ENCODE measurements at regions not wholly inside any gene's neighbourhood (a gene's known extent, or its start where the extent isn't known, plus 50 kb on each side); places are given as distances from the start of the nearest gene placed in this dataset.
"Not testable (repeated sequence)": the region's sequence is repeated elsewhere in the genome, so short reads cannot be mapped to it uniquely, and the experiment has no call there.

DNA sequence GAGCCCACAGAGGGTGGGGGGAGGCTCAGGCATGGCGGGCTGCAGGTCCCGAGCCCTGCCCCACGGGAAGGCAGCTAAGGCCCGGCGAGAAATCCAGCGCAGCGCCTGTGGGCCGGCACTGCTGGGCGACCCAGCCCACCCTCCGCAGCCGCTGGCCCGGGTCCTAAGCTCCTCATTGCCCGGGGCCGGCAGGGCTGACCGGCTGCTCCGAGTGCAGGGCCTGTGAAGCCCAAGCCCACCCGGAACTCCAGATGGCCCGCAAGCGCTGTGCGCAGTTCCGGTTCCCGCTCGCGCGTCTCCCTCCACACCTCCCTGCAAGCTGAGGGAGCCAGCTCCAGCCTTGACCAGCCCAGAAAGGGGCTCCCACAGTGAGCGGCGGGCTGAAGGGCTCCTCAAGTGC, 129.8 kb upstream of the CADM1 start:
- DNase-seq = not testable (repeated sequence)

DNA sequence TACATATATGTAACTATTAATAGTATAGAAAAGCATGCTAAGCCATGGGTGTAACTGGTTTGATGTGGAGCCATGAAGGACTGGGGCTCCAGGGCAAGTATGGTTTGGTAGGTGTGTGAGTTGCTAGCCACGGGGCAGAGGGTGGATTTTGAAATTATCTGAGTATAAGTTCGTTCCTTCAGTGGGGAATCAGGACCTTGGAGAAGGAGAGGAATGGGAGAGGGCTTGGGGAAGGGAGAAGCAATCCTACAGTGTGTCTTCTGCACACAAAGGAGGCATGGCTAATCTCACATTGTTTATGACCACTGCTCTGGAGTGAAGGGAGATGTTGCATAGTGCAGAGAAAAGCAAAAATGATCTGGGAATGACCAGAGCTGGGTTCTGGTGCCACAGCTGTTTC, 127.8 kb upstream of the CADM1 start:
- DNase-seq = no peak

DNA sequence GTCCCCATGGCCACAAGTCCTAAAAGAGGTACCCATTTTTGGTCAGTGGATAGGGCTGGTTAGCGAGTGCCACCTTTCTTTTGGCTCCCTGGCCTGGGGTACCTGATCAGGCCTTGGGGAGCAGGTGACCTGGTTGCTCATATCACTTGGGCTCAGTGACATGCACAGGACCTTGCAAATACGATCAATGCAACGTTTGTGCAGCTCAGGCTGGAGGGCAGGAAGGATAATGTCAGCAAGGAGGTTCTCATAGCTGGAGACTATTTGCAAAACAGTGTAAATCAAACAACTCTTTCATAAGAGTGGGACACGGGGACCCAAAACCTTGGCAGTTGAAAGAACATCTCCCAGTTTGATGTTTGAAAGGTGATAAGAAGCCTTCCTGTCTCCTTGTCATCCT, 127.4 kb upstream of the CADM1 start:
- no peak for DNase-seq

DNA sequence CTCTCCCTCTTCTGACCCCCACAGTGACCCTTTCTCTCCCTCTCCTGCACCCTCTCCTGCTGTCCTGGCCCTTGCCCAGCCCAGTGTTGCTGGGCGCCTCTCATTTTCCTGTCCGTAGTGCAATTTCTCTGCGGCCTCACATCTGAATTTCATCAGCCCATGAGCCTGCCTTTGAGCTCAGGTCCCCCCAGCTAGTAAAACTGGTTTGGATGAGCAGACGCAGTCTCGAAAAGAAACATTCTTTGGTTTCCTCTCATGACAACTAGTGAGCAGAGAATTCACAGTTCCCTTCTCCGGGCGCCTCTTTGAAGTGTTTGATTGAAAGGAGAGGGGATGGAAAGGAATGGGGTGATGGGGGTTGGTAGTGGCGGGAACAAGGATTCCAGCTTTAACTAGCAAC, 126.0 kb upstream of the CADM1 start:
- DNase-seq = no peak

DNA sequence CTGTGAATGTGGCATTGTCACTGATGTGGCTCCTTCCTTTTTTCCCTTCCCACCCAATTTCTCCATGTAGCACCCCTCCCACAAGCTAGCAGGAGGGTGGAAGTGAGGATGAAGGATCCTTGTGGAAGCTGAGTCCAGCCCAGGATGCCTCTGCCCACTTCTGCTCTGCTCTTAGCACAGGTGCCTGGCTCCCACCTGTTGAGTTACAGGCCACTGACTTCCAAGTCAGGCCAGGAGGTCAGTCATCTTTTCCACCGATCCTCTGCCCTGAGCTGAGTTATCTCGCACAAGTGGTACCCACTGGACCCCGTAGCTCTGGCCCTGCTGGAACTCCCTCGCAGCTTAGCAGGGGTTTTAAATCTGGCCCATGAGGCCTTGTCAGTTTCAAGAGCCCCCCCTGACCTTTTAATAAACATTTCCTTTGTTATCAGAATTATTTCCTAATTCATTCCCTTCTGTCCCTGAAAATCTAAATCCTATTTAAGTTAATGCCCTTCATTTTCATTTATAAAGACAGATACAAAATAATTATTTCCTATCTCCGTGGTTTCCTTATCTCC, 125.3 kb upstream of the CADM1 start:
- DNase-seq = no peak

DNA sequence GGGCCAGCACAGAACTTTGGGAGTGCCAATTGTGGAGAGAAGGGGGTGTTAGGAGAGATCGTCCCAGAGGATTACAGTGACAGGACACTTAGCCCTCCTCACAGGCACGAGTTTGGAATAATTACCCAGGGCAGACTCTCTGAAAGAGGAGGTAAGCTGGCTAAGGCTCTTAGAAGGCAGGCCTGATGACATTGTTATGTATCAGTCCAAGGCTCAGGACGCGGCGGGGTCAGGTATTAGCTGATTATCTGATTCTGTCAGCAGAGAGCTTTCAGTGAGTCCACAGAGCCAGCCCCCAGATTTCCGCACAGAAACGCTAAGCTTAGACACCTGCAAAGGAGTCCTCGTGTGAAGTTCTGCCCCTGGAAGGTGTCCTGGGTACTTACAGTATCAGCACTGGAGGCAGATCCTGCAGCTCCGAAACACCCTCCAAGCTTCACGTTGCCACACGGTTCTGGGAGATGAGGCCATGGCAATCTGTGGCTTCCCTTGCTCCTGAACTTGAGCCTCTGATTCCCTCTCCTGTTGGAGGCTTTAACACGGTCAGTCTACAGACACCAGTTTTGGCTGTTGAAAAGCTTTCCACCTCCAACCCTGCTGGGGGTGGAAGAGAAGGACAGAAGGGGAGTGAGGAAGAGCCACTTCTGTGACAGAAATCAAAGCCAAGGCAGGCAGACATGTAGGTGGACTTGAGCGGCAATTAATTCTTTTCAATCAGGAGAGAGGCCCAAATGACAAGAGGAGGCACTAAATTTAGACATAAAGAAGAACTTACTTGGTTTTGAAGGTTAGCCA, 123.6 kb upstream of the CADM1 start:
- DNase-seq = no peak

DNA sequence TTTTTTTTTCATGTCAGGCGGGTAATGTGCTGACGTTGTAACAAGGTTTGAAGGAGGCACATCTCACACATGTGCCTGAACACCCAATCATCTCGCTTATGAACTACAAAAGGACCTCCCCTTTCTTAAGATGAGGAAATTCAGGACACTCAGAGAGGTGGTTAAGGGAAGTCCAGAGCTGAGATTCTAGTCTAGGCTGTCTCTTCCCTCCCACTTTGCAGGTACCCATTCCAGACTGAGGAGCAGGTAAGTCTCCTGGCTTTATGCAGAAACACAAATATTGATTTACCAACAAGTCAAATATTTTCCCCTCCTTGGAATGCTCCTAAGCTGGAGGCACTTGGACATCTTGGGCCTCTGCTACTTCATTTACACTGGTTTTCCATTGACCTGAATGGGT, 122.9 kb upstream of the CADM1 start:
- DNase-seq = no peak

DNA sequence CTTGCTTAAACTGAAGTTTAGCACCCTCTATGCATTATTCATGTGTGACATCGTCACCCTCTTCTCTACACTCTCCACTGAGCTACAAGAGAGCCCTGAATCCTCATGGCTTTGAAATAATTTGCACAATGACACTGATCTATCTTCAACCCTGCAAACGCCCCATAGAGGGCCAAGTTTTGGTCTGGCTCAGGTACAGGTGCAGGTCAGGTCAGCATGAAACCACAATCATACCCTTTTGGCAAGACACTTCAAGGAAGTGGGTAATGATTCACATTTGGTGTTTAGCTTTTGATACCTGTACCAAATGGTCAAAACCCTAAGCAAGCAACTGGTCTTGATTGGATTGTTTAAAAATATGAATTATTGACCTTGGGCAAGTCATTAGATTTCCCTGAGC, 122.2 kb upstream of the CADM1 start:
- DNase-seq = no peak

DNA sequence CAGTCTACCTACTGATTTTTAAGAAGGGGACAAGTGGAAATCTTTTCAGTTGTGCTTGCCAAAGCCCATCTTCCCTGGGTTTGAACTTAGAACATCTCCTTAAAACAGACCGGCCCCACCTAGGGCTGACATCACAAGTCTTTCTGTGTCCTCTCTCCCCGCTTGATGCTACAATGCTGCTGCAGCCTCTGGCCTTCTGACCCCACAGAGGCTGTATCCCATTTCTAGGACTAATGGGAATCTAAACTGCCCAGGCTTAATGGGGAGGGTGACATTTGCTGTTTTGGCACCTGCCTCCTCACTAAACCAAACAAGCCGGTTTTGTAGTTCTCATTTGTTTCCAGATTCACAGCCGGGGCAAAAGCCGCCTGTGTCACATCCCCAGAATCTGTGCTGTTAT, 121.3 kb upstream of the CADM1 start:
- DNase-seq = no peak

DNA sequence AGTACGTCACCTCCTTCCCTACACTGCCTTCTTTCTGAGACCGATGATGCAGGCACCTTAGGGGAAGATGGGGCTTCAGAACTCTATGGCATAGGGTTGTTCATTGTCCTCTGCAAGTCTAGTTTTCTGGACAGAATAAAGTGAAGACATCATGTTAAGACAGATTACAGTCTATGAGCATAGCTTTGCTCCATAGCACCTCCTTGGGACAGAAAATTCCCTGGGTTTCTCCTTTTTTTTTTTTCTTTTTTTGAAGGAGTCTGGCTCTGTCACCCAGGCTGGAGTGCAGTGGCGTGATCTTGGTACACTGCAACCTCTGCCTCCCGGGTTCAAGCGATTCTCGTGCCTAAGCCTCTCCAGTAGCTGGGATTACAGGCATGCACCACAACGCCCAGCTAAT, 119.8 kb upstream of the CADM1 start:
- no peak for DNase-seq

DNA sequence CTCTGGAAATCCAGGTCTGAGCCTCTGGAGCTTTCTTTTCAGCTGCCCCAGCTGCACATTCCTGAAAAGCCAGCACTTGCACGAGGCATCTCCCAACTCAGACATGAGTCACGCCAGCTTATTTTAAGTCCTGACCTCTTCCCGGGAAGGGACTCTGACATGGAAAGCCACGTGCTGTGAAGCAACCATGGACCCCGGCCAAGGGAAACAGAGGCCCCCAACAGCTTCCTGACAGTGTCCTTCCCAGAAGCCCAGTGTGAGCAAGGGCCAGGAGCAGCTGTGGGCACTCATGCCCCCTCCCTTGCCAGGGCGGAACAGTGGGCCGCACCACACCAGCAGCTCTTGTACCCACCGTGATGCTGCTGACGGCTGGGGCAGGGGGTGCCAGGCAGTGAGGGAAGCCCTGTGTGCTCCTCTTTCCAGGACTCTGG, 118.8 kb upstream of the CADM1 start:
- no peak for DNase-seq

DNA sequence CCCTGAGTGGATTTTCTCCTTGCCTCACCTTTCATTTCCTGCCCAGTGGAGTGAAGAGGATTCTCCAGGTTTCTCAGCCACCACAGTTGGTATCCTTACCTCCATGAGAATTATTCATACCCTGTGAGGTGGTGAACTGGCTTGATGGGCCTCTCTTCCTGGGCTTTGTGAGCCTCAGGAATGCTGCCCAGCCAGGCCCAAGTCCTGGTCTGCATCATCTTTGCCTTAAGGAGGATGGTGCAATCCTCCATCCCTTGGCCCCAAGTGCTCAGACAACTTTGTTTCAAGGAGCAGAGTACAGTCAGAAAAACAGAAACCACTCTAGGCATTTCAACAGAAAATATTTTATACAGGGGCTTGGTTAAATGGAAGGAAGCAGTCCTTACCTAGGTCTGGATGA, 114.2 kb upstream of the CADM1 start:
- no peak for DNase-seq

DNA sequence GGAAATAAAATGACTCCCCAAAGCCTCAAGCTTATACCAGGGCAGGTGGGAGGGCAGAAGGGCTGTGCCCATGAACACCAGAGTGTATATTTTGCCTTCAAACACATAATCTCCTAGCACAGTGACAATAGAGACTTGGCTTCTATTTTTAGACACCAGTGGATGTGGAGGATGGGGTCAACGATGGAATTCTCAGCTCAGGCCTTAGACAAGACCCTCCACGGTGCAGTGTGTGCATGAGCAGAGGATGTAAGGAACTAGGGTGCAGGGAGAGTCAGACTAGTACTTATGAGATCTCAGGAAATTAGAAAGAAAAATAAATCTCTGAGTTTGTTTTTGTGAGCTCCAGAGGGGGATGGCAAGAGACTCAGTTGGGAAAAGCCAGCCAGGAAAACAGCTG, 113.6 kb upstream of the CADM1 start:
- DNase-seq = no peak

DNA sequence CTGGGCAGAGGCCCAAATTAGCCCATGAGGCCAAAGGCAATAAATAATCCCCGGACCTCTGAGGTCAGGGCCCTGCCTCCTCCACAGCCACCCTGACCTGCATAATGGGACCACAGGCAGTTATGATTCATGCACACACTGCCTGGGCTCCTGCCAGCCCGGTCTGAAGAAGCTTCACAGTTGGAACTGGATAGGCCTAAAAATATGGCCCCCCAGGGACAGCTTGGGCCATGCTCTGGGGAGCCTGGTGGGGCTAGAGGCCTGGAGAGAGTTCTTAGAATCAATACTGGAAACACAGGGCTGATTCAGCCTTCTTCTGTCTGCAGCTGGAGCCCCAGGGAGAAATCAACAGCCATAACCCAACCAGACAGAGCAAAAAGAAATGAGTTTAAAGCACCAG, 112.8 kb upstream of the CADM1 start:
- no peak for DNase-seq

DNA sequence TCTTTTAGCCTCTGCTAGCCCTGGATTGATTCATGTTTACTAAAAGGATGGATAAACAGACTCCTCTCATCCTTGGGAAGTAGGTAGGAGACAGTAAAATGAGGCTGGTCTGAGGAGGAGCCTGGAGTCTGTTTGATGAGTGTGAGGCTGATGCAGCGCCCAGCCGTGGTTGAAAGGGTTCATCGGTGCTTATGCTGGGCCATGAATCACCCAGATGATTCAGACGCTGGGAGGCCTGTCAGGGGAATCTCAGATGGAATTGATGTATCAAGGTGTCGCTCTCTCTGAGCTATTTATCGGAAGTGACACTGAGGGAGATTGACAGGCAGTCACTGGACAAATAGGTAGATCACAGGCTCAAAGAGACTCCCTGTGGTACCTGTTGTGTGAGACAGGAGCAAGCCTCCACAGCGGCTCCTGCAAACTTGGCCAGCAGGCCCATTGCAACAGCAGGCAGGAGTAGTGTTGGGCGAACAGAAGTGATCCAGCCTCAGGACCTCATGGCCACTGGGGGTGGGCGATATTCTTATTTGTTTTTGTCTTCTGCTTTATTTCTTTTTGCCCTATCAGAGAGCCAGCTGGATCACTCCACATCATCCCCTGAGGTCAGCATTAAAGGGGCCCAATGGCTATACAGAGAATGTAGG, 109.9 kb upstream of the CADM1 start:
- DNase-seq = no peak

DNA sequence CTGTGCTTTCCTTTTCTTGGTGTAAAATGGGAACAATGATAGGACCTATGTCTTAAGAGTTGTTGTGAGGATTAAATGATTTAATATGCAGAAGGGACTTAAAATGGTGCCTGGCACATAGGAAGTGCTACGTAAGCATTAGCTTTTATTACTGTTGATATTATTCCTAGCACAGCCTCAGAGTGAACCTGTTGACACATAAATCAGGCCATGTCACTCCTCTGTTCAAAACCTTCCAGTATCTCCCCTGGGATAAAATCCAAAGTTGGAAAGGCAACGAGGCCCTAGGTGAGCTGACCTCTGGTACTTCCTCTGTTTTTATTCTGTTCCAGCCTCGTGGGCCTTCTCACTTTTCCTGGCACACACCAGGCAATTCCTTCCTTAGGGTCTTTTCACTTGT, 108.8 kb upstream of the CADM1 start:
- no peak for DNase-seq

DNA sequence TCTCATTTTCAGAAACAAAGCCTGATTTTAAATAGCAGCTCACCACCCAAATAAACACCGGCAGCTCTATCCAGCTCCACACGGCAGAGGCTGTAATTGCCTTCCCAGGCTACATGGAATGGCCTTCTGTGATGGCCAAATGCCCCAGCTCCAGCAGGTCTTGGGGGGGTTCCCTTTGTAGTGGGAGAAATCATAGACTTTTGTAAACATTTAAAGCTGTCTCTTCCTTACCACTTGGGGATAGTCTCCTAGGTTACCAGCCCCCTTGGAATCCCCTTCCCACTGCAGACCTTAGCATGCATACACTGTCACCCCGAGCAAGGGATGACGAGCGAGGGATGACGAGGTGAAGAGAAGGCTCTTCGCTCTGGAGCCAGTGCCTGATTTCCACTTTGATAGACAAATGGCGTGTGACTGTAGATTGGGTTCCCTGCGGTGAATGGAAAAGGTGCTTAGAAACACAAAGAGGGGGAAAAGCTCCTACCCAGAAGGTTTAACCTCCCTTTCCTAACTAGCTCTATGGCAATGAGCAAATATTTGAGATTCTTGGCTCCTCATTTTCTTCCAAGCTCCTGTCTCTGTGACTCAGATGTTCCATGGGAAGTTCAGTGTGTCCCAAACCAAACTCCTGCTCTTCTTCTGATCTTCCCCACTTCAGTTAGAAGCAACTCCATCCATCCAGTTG, 108.0 kb upstream of the CADM1 start:
- no peak for DNase-seq

DNA sequence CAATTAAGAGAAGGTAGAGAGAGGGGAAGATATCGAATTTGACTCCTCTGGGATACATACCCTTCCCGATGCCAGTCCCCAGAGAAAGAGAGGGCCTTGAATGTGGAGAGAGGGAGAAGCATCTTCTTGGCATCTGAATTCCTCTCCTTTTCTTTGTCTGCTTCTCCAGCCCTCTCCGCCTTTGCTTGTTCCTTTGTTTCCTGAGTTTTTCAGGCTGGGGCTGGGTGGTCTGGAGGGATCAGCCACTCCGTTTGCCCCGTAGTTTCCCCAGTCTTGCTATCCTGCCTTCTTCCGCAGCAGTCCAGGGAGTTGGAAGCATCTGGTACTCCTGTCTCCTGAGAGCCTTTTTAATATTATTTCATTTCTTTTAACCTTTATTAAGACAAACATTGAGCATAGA, 107.1 kb upstream of the CADM1 start:
- DNase-seq = no peak

DNA sequence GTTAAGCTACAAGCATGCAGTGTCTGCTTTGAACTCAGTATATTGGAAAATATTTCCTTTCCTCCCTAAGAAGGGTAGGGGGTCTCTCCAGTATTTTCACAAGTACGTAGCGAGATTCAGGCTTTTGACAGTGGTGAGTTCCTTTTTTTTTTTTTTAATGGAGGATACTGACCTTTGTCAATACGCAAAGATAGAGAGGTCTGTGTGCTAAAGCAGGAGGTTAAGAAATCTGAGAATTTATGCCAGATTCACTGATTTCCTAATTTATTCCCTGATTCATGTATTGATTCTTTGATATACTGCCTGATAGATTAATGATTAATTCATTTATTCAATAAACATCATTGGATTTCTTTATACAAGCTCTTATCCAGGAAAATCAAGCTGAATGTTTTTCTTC, 106.7 kb upstream of the CADM1 start:
- DNase-seq = no peak

DNA sequence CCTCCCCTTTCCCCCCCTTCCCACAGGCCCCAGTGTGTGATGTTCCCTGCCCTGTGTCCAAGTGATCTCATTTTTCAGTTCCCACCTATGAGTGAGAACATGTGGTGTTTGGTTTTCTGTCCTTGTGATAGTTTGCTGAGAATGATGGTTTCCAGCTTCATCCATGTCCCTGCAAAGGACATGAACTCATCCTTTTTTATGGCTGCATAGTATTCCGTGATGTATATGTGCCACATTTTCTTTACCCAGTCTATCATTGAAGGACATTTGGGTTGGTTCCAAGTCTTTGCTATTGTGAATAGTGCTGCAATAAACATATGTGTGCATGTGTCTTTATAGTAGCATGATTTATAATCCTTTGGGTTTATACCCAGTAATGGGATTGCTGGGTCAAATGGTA, 106.0 kb upstream of the CADM1 start:
- not testable (repeated sequence) for DNase-seq

DNA sequence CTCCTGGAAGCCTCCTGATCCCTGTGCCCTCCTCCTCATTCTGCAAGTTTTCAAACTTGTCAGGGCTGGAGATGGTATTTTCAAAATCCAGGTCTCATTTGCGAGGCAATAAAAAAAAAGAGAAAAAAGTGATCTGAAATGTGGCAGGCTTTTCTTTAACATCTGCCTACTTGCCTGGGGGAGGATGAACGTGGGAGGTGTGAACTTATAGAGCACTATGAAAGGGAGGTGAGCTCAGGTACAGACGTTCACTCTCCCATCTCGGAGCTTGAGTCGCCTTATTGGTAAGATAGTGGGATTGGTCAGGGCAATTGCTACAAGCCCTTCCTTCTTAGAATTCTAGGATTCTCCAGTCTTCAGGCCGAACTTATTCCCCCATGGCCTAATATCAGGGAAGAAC, 104.8 kb upstream of the CADM1 start:
- DNase-seq = no peak

DNA sequence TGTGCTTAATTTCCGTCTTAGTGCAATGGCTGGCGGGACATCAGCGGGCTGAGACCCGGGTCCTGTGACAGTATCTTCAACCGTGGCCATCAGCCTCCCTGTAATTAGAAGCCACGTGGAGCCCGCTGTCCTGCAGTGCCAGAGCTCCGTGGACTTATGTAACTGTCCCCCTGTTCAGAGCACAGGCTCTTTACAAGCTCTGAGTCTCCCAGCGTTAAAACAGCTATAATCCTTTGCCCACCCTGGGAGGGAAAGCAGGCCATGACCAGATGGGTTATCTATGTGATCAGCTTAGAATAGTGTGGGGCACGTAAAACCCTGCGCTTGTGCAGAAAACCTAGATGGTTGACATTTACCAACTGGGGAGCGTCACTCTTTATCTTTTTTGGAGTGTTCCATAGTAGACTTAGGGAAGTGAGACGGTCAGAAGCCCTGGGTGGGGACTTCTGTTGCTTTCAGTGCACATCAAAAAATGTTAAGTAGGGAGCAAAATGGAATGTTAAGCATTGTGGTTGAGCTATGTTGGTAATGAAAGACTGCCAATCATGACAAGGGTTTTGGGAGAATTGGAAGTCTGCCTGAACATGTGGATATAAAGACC, 103.5 kb upstream of the CADM1 start:
- peak; percentile 6 for DNase-seq

DNA sequence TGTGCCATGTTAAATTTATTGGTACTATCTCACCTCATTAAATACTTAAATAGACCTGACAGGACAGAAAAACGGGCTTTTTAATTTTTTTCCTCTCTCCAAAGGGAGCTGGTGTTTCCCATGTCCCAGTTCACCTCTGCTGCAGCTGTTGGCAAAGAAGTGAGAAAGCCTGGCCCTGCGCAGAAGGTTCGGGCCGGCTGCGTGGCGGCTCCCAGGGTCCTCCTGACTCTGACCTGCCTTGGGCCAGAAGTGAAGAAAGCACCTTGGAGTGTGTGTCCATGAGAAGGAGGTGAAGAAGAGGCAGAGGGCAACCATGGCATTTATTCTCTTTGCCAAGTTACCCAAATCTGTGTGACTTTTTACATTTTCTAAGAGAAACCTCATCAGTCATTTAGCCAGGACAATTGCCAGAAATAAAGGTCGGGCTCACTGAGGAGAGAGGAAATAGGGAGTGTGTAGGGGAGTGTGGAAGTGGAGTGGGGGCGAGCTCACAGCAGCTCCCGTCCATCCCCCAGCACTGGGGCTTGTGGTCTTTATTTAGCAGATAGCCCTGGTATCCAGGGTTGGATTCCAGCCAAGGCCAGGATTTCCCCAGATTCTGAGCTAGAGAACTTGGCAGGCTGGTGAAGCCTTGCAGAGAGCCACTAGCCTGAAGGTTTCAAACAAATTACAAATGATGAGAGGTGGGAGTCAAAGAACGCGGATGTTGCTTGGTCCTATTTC, 102.4 kb upstream of the CADM1 start:
- peak; percentile 45 for DNase-seq
